ENCODE measurements at regions not wholly inside any gene's neighbourhood (a gene's known extent, or its start where the extent isn't known, plus 50 kb on each side); places are given as distances from the start of the nearest gene placed in this dataset.
"Not testable (repeated sequence)": the region's sequence is repeated elsewhere in the genome, so short reads cannot be mapped to it uniquely, and the experiment has no call there.

DNA sequence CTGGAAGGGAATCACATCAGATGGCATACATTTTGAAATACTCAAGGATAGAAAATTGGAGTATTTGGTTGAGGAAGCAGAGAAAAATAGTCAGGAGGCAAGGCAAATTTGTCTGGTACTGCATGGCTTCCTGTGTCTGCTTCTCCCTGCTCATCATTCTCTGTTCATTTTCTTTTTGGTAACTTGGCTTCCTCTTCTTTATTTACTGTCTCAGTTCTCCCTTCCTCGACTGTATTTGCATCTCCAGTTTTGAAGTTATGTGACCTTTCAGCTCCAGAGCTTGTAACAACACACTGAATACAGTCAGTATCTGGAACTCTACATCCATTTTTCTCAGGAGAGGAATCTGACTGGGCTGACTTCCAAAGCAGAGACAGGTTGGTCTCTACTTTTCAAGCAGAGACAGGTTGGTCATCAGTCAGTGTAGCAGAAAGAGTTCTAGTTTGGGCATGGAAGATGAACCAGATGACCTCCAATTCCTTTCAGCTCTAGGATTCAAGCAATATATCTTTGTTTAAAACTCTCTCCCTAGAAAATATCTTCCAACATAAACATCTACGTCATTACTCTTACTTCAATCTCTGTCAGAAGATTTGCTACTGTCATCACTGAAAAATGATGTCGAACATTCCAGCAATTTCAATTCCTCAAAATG is 571.2 kb downstream of the ADGRL2 start:
- DNase-seq (ENCODE audit: low read depth): no peak

DNA sequence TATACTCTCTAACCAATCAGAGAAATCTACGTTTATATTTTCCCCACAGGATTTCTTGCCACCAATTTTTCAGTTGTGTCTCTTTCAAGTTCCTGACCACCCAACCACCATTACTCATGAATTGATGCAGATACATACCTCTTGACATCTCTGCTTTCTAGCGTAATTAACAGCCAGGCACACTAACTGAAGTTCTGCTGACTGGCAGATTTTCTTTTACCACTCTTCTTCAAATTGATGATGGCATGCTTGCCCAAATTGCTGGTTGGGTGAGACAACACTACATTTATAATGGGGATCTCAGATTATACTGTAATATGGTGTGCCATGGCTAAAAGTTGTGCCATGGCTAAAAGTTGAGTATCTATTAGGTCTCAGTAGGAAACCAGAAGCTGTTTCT is 566.7 kb downstream of the ADGRL2 start:
- DNase-seq (ENCODE audit: low read depth): no peak

DNA sequence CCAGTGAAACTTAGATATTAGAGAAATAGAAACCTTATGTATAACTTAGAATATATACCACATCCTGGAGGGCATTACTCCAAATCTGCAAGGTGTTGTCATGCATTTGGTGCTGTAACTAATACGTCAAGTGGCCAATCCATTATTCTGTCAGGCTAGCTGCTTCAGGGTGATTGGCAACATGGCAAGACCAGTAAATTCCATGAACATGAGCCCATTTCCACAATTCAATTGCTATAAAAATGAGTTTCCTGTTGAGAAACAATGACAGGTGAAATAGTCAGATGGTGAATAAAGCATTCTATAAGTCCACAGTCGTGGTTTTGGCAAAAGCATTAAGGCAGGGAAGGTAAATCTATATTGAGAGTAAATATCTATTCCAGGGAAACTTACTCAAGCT is 566.0 kb downstream of the ADGRL2 start:
- no peak for DNase-seq (ENCODE audit: low read depth)

- DNase-seq (ENCODE audit: low read depth): not testable (repeated sequence)
Measured at GRCh38 chr1:82359541-82359940, 558.8 kb downstream of the ADGRL2 start.

GRCh38 chr1:82358706-82359105 is 558.0 kb downstream of the ADGRL2 start:
- not testable (repeated sequence) for DNase-seq (ENCODE audit: low read depth)

DNA sequence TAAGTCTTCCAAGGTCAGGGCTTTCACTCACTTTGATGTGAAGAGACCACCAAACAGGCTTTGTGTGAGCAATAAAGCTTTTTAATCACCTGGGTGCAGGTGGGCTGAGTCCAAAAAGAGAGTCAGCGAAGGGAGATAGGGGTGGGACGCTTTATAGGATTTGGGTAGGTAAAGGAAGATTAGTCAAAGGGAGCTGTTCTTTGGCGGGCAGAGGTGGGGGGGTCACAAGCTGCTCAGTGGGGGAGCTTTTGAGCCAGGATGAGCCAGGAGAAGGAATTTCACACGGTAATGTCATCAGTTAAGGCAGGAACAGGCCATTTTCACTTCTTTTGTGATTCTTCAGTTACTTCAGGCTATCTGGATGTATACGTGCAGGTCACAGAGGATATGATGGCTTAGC is 553.8 kb downstream of the ADGRL2 start:
- DNase-seq (ENCODE audit: low read depth): not testable (repeated sequence)

- DNase-seq (ENCODE audit: low read depth): no peak
Measured at GRCh38 chr1:82348487-82348886, 547.8 kb downstream of the ADGRL2 start.

DNA sequence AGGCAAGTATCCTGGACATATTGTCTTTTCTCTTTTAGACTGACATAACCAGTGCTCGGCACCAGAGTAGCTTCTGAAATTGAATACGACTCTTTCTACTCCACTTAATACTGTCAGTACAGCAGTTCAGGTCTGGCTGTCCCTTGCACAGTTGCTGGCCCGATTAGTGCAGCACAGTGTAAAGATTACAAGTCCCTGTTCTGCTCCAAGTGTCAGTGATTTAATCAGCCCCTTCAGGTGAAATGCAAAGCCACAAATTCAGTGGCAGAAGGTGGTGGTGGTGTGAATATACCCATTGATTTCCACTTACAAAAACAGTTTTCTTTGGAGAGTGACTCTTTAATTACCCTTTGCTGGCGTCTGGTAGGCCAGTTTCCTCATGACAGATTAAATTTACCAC is 545.4 kb downstream of the ADGRL2 start:
- DNase-seq (ENCODE audit: low read depth): no peak

- DNase-seq (ENCODE audit: low read depth): no peak
Measured at GRCh38 chr1:82343381-82343780, 542.6 kb downstream of the ADGRL2 start.

DNA sequence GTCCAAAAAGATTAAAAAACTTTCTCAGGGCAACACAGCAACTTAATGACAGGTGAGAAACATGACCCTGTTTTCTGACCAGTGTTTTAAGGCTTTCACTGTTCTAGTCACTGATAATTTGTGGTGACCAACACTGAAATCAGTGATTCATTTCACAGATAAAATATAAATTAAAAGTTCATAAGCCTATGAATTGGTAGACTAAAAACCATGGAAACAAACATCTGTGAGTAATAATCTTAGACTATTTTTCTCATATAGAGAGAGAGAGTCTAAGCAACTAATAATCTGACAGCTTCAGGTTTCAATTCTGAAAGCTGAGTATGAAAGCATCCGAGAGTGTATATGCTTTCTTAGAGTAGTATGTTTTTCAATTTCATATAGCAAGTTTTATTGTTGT is 536.9 kb downstream of the ADGRL2 start:
- no peak for DNase-seq (ENCODE audit: low read depth)

DNA sequence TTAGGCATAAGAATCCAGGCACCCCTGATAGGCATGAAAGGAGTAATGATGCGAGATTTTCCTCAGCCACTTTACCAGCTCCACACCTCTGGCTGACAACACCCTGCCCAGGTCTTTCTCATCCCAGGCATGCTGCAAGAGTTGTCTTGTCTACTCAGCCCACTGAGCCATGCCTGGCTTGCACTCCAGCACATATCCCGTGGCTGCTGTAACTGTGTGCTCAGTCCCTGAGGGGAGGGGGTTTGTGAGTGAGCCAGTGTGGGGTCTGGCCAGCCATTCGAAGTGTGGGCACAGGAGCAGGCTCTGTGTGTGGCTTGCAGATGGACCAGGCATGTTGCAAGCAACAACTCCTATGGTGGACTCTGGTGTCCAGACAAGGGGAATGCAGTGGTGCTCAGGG is 529.6 kb downstream of the ADGRL2 start:
- DNase-seq (ENCODE audit: low read depth): no peak

GRCh38 chr1:82329226-82329625 is 528.5 kb downstream of the ADGRL2 start:
- no peak for DNase-seq (ENCODE audit: low read depth)

DNA sequence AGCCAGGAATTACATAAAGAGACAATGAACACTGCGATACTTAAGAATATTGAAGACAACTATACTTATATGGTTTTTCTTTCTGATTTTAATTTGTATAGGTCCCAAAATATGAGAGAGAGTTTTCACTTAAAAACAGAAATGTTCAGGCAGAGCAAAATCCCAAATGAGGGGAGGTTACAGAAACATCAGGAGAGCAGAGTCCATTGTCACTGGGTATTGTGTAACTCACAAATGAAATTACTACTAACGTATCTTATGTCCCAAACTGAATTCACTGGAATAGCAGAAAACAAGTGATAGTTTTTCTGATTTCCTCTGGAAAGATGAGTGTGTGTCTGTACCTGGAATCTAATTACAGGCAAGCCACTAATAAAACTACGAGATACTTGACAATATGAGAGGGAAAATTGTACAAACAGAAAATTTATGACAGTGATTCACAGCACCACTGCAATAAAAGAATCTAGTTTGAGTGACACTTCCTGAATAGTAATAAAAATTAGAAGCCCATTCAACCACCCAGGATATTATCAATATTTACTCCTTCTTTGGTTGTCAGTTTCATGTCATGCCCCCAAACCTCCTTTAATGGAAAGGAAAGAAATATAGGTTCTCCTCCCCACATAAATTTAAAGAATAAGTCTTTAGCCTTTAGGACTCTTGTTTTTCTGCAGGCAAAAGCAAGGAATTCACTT is 522.6 kb downstream of the ADGRL2 start:
- DNase-seq (ENCODE audit: low read depth): no peak

DNA sequence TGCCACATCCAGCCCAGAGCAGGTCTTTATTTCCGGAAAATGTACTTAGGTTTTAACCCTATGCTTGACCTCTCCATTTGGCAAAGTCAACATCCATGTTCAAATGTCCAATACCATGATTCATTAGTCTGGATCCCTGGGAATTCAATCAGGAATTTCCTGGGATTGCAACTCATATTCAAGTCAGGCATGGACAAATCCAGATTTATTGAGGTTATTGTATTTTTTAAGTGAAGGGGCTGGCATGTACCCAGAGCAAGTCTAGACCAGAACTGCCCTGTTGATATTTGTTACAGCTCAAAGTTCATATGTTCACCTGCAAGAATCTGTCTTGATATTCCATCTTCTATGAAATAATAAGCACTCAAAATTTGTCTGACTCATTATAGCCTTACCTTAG is 521.1 kb downstream of the ADGRL2 start:
- DNase-seq (ENCODE audit: low read depth): no peak

- no peak for DNase-seq (ENCODE audit: low read depth)
Measured at GRCh38 chr1:82319546-82319945, 518.8 kb downstream of the ADGRL2 start.

DNA sequence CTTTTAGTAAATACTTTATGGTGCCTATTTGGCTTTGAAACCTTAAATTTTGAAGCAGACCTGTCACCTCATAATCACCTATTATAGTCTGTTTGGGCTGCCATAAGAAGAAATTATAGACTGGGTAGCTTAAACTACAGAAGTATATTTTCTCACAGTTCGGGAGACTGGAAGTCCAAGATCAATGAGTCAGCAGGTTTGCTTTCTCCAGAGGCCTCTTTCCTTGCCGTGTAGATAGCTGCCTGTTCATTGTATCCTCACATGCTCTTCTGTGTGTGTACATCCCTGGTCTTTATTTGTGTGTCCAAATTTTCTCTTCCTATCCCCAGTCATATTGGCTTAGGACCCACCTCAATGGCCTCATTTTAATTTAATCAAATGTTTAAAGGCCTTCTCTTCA is 518.2 kb downstream of the ADGRL2 start:
- DNase-seq (ENCODE audit: low read depth): no peak

- DNase-seq (ENCODE audit: low read depth): no peak
Measured at GRCh38 chr1:82318265-82318664, 517.5 kb downstream of the ADGRL2 start.

DNA sequence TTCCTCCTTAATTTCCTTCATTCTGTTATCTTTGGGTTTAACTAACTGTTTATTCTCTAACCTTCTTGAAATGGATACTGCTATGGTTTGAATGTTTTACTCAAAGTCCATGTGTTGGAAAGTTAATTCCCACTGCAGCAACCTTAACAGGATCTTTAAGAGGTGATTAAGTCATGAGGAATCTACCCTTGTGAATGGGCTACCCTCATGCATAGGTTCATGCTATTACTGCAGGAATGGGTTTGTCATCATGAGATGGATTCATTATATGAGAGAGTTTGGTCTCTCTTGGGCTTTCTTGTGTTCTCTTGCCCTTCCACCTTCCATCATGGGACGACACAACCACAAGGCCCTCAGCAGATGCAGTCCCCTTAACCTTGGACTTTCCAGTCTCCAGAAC is 516.9 kb downstream of the ADGRL2 start:
- no peak for DNase-seq (ENCODE audit: low read depth)

DNA sequence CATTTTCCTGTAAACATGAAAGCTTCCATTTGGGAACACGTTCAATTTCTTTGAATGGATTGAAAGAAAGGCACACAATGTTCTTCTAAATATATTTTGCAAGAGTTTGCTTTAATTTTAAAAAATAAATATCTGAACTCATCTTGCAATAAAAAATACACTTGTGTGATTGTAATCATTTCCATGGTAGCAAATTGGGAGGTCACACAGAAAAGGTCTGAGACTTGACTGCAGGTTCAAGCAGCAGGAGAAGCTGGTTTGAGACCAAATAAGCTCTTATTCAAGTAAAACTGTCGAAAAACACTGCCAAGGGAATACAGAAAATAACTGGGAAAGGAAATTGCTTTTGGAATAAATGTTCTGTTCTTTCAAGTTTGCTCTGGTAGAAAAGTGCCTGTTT is 498.9 kb downstream of the ADGRL2 start:
- DNase-seq (ENCODE audit: low read depth): no peak

DNA sequence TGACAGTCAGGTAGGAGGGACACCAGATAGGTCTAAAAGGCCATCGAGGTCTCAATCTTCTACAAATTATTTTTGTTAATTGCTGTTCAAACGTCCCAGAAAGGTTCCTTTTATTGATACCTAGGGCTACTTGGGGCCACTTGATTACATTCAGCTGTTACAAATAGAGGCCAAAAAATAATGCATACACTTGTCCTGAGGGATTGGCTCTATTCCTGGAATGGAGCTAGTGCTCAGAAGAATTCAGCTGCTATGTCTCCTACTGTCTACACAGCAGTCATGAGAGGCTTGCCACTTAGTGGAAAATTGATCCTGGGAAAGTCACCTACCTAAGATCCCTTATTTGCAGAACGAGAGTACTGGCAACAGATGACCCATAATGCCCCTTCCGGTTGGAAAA is 498.3 kb downstream of the ADGRL2 start:
- no peak for DNase-seq (ENCODE audit: low read depth)

DNA sequence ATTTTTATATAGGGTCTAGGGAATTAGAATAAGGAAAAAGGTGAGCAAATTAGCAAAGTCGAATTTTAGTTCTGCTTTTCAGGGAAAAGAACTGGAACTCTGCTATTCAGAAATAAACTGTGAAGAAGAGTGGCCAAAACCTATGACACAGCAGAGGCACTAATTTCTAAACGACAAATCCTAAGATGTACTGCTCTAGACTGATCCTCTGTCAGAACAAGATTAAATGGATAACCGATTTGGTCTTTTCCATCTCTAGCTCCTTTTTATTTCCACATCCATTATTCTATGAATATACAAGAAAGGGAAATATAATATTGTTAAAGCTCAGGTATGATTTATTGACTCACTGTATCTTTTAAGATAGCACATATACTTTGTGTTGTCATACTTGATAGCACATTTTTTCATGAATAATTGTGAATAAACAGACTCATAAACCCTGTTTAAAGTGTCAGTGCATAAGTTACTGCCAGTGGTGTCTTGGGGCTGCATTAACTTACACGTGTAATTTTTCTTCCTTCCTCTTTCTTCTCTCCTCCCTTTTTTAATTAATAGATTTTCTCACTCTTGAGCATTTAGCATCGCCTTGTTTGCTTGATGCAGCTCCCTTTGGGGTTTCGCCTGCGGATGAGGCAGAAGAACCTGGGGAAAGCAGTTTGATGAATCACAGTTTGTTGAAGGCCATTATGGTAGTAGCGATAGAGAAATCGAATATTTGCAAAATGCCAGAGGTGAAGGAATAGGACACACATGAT is 496.6 kb downstream of the ADGRL2 start:
- DNase-seq (ENCODE audit: low read depth): no peak

DNA sequence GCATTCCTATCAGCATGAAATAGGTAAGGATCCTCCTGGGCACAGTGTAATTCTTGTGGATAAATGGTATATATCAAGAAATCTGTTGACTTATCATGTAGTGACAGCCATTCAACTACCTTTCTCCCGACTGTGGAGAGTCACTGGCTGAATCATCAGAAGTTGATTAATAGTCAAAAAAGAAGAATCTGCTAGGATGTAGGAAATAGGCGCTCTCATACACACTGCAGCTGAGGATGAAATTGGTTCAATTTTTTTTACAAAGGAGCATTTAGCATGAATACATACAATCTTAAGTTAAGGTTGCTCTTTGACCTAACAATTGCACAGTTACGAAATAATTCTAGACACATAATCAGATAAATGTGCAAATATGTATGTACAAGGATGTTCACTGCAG is 486.8 kb downstream of the ADGRL2 start:
- no peak for DNase-seq (ENCODE audit: low read depth)

- DNase-seq (ENCODE audit: low read depth): no peak
Measured at GRCh38 chr1:82284213-82284612, 483.5 kb downstream of the ADGRL2 start.

All from ELR (cell line).